PC-9 (cell line): ENCODE measurements at regions not wholly inside any gene's neighbourhood (a gene's known extent, or its start where the extent isn't known, plus 50 kb on each side); places are given as distances from the start of the nearest gene placed in this dataset.

Source experiments
- EZH2 ChIP-seq: fragments of 200-600 bp; sonication (generic); IDR thresholded peaks from 2 replicates; pipeline ENCODE4 v1.8.0; 2017; ENCODE audit warnings: antibody characterized with exemption, low read depth
- TF ChIP-seq, protein P1 (sequence below): fragments of 200-600 bp; sonication (generic); conservative IDR thresholded peaks from 2 replicates; pipeline ENCODE4 v1.6.1; 2017; ENCODE audit warnings: mixed run types, antibody characterized with exemption, mild to moderate bottlenecking, moderate library complexity

DNA sequence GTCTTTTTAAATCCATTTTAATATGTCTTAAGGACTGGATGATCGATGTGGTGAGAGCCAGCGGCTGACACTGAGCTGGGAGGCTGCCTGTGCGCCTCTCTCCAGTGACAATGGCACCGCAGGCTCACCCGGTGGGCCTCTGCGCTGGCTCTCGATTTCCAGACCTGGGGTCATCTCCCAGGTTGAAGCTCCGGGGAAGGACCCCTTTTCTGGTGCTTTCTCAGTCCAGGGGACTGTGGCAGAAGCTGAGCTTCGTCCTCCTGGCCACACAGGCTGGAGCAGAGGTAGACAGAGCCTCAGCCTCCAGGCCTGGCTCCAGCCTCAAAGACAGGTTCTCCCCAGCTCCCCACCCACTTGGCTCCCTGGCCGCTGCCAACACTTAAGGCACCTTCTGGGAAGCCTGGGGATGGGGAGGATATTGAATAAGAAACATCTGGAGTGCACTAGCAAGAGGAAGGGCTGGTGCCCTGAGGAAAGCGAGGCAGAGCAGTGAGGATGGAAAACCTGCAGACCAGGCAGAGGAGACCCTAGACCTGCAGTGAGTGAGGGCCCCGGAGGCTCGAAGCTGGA lies 154.2 kb upstream of the SMAD3 start:
- TF ChIP-seq, protein P1, sequence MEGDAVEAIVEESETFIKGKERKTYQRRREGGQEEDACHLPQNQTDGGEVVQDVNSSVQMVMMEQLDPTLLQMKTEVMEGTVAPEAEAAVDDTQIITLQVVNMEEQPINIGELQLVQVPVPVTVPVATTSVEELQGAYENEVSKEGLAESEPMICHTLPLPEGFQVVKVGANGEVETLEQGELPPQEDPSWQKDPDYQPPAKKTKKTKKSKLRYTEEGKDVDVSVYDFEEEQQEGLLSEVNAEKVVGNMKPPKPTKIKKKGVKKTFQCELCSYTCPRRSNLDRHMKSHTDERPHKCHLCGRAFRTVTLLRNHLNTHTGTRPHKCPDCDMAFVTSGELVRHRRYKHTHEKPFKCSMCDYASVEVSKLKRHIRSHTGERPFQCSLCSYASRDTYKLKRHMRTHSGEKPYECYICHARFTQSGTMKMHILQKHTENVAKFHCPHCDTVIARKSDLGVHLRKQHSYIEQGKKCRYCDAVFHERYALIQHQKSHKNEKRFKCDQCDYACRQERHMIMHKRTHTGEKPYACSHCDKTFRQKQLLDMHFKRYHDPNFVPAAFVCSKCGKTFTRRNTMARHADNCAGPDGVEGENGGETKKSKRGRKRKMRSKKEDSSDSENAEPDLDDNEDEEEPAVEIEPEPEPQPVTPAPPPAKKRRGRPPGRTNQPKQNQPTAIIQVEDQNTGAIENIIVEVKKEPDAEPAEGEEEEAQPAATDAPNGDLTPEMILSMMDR: no peak
- TF ChIP-seq EZH2: no peak
